Adrenal gland (tissue), 9 donors: ENCODE measurements at regions not wholly inside any gene's neighbourhood (a gene's known extent, or its start where the extent isn't known, plus 50 kb on each side); places are given as distances from the start of the nearest gene placed in this dataset.

Source experiments
- DNase-seq, 7 donors: peaks; one replicate each; pipeline ENCODE4 v3.0.0-alpha.2; 2019 to 2020
- H3K27ac ChIP-seq, 5 donors: fragments of 200-600 bp; sonication (generic) in 4 of 5; 1 replicate in 3 of 5; 2 replicates in 2 of 5; pipeline versions ENCODE4 v1.5.1 to v1.8.0; 2016 to 2020; ENCODE audit warnings: mild to moderate bottlenecking in 1 of 5
- H3K27me3 ChIP-seq: fragments of 200-600 bp; 2 replicates; pipeline ENCODE4 v1.8.0; 2021
- H3K36me3 ChIP-seq, 2 donors: fragments of 200-600 bp; replicated peaks in 1 of 2; 1 replicate in 1 of 2; 2 replicates in 1 of 2; pipeline versions ENCODE4 v1.5.1 to v1.8.0; 2018 to 2022
- H3K4me1 ChIP-seq, 2 donors: fragments of 200-600 bp; replicated peaks in 1 of 2; 1 replicate in 1 of 2; 2 replicates in 1 of 2; pipeline versions ENCODE4 v1.5.1 to v1.8.0; 2018 to 2021
- H3K4me3 ChIP-seq, 4 donors: fragments of 200-600 bp; sonication (generic) in 3 of 4; one replicate each; pipeline ENCODE4 v1.5.1; 2016 to 2018
- H3K9me3 ChIP-seq, 3 donors: fragments of 200-600 bp; sonication (generic) in 1 of 3; replicated peaks in 1 of 3; 1 replicate in 2 of 3; 2 replicates in 1 of 3; pipeline versions ENCODE4 v1.5.1 to v1.8.0; 2016 to 2021
- CTCF ChIP-seq, 6 experiments: fragments of 450-650 bp in 4 of 6; fragments of 200-600 bp in 2 of 6; sonication (generic) in 1 of 6; IDR thresholded peaks; 1 replicate in 5 of 6; 2 replicates in 1 of 6; pipeline versions ENCODE4 v1.5.1 to v1.8.0; 2016 to 2021; ENCODE audit warnings: antibody characterized with exemption in 6 of 6, mild to moderate bottlenecking in 2 of 6, moderate library complexity in 1 of 6
- POLR2A ChIP-seq, 2 donors: fragments of 450-650 bp; IDR thresholded peaks; one replicate each; pipeline ENCODE4 v1.6.1; 2017; ENCODE audit warnings: antibody characterized with exemption in 2 of 2, mild to moderate bottlenecking in 2 of 2, moderate library complexity in 1 of 2
- WGBS, 4 donors: extraction: QIAGEN DNeasy Blood & Tissue Kit in 2 of 4; methylation state at CpG; one replicate each; pipeline versions ENCODE4 v1.1.5 to v1.1.7; 2013 to 2017; 5-methylcytosine and 5-hydroxymethylcytosine counted together
- intact Hi-C, 2 donors: fragments of 100-400 bp; cut with DNase I; formaldehyde crosslinking; loops; one replicate each; pipeline versions ENCODE4 v1.14.1 to v1.15.0; 2022 to 2023
- donor health status: healthy with polysubstance abuse.
- donor health status: Bipolar disorder and iron deficiency.
- donor health status: DM: yes; HTN: yes; CAD: no.
- donor health status: DM: no; HTN: no; CAD: no.
- donor health status: DM: no; HTN: no; CAD: no.

GRCh38 chr5:2188137-2188536 is 305.4 kb upstream of the IRX4 start:
- intact Hi-C loops: no loop called here
- H3K27ac ChIP-seq: no peak overlapping the region

GRCh38 chr5:2187687-2188086 is 305.0 kb upstream of the IRX4 start:
- TF ChIP-seq CTCF (IDR thresholded peaks at IDR 0.05) (no peak), POLR2A (IDR thresholded peaks at IDR 0.05) (no peak)
- H3K4me1 ChIP-seq: no peaks in the 10 kb centered on the region
- no peaks in the 10 kb centered on the region for H3K9me3 ChIP-seq
- peak in 1 of 7 donors; percentile 7 for DNase-seq
- no peak overlapping the region for H3K4me3 ChIP-seq
- intact Hi-C loops: no loop called here
- H3K27me3 ChIP-seq: no peaks in the 10 kb centered on the region
- no peak overlapping the region for H3K27ac ChIP-seq
- 78 to 83% (median 80%) methylated on average over 4 to 10 of the region's 10 CpGs for WGBS, 4 donors
- H3K36me3 ChIP-seq: no peaks in the 10 kb centered on the region

More at GRCh38 chr5:2188137-2188536, 305.4 kb upstream of the IRX4 start:
- Histone ChIP-seq H3K4me1 (no peaks in the 10 kb centered on the region), H3K36me3 (no peaks in the 10 kb centered on the region), H3K9me3 (no peaks in the 10 kb centered on the region), H3K27me3 (no peaks in the 10 kb centered on the region), H3K4me3 (no peak overlapping the region)
- WGBS, 4 donors: 80 to 89% (median 82%) methylated on average over 7 of the region's 7 CpGs
- TF ChIP-seq CTCF (IDR thresholded peaks at IDR 0.05) (no peak), POLR2A (IDR thresholded peaks at IDR 0.05) (no peak)
- no peak for DNase-seq

- 88 to 98% (median 92%) methylated on average over 7 to 11 of the region's 11 CpGs for WGBS, 4 donors
- H3K4me1 ChIP-seq: no peaks in the 10 kb centered on the region
- peak in 2 of 7 donors; percentile 5 to 6 for DNase-seq
- H3K27ac ChIP-seq: no peak overlapping the region
- no peaks in the 10 kb centered on the region for H3K36me3 ChIP-seq
- no peak overlapping the region for H3K4me3 ChIP-seq
- no peaks in the 10 kb centered on the region for H3K27me3 ChIP-seq
- no peaks in the 10 kb centered on the region for H3K9me3 ChIP-seq
- TF ChIP-seq CTCF (IDR thresholded peaks at IDR 0.05): no peak
- TF ChIP-seq POLR2A (IDR thresholded peaks at IDR 0.05): no peak
- intact Hi-C loops: no loop called here
Measured at GRCh38 chr5:2187156-2187555, 304.4 kb upstream of the IRX4 start.

GRCh38 chr5:2186472-2187015 is 303.8 kb upstream of the IRX4 start:
- 82 to 85% (median 85%) methylated on average over 20 to 23 of the region's 23 CpGs for WGBS, 4 donors
- Histone ChIP-seq H3K4me3 (no peak overlapping the region), H3K27me3 (no peaks in the 10 kb centered on the region), H3K27ac (no peak overlapping the region), H3K4me1 (no peaks in the 10 kb centered on the region), H3K36me3 (no peaks in the 10 kb centered on the region), H3K9me3 (no peaks in the 10 kb centered on the region)
- intact Hi-C loops: no loop called here
- no peak for TF ChIP-seq POLR2A (IDR thresholded peaks at IDR 0.05)
- TF ChIP-seq CTCF (IDR thresholded peaks at IDR 0.05): no peak
- DNase-seq: peak in 2 of 7 donors; percentile 8 to 27
